HCT116 (cell line): ENCODE measurements at regions not wholly inside any gene's neighbourhood (a gene's known extent, or its start where the extent isn't known, plus 50 kb on each side); places are given as distances from the start of the nearest gene placed in this dataset.

Source experiments
- ELF1 ChIP-seq: IDR thresholded peaks from 2 replicates; pipeline ENCODE4 v1.6.1; 2012; ENCODE audit warnings: low read depth, borderline replicate concordance
- EZH2phosphoT487 ChIP-seq: fragments of 200-600 bp; IDR thresholded peaks from 2 replicates; pipeline ENCODE4 v1.6.1; 2018; ENCODE audit warnings: antibody characterized with exemption, borderline replicate concordance
- POLR2A ChIP-seq: IDR thresholded peaks from 2 replicates; pipeline ENCODE4 v1.7.0; 2011; ENCODE audit warnings: borderline replicate concordance; ENCODE audit not compliant: insufficient read depth, insufficient read length; ENCODE audit errors: extremely low read depth
- POLR2AphosphoS5 ChIP-seq: IDR thresholded peaks from 2 replicates; pipeline ENCODE4 v1.6.1; 2011; ENCODE audit warnings: mild to moderate bottlenecking, low read depth, low read length, moderate library complexity
- YY1 ChIP-seq: IDR thresholded peaks from 2 replicates; pipeline ENCODE4 v1.6.1; 2011; ENCODE audit warnings: low read length, low read depth, moderate library complexity, mild to moderate bottlenecking; ENCODE audit not compliant: insufficient replicate concordance; ENCODE audit errors: extremely low read depth
- TF ChIP-seq, protein P1 (sequence below): IDR thresholded peaks from 2 replicates; pipeline ENCODE4 v1.6.1; 2012
- TF ChIP-seq, protein P2 (sequence below): IDR thresholded peaks from 2 replicates; pipeline ENCODE4 v1.6.1; 2012; ENCODE audit warnings: low read depth
- TF ChIP-seq, protein P3 (sequence below), 3 experiments: fragments of 200-600 bp in 1 of 3; sonication (generic) in 1 of 3; IDR thresholded peaks in 2 of 3; conservative IDR thresholded peaks in 1 of 3; 2 replicates each; pipeline ENCODE4 v1.5.1; 2012 to 2017; ENCODE audit warnings: low read depth in 2 of 3, low read length in 2 of 3, antibody characterized with exemption in 1 of 3, borderline replicate concordance in 1 of 3, control low read depth in 1 of 3, mild to moderate bottlenecking in 1 of 3, mixed read lengths in 1 of 3, mixed run types in 1 of 3, moderate library complexity in 1 of 3; ENCODE audit not compliant: insufficient read depth in 1 of 3

DNA sequence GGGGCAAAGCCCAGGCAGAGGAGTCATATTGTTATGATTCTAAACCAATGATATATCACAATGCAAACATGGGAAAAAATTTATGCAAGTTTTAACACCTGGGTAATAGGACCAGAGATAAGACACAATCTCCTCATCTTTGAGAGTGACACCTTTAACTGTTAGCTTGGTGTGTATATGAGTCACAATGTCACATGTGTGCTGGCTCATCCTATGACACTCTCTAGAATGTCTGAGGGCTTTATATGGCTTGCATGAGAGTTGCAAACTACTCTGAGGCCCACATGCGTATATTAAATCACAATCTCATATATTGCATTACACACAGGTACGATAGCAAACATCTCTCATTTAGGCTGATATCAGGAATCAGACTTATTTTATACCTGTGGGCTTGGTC, 1055.4 kb upstream of the AMELY start:
- no peak for TF ChIP-seq EZH2phosphoT487
- TF ChIP-seq POLR2AphosphoS5, result no peak
- TF ChIP-seq, protein P1, sequence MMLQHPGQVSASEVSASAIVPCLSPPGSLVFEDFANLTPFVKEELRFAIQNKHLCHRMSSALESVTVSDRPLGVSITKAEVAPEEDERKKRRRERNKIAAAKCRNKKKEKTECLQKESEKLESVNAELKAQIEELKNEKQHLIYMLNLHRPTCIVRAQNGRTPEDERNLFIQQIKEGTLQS, result no peak
- TF ChIP-seq YY1, result no peak
- TF ChIP-seq ELF1, result no peak
- no peak for TF ChIP-seq POLR2A
- TF ChIP-seq, protein P2, sequence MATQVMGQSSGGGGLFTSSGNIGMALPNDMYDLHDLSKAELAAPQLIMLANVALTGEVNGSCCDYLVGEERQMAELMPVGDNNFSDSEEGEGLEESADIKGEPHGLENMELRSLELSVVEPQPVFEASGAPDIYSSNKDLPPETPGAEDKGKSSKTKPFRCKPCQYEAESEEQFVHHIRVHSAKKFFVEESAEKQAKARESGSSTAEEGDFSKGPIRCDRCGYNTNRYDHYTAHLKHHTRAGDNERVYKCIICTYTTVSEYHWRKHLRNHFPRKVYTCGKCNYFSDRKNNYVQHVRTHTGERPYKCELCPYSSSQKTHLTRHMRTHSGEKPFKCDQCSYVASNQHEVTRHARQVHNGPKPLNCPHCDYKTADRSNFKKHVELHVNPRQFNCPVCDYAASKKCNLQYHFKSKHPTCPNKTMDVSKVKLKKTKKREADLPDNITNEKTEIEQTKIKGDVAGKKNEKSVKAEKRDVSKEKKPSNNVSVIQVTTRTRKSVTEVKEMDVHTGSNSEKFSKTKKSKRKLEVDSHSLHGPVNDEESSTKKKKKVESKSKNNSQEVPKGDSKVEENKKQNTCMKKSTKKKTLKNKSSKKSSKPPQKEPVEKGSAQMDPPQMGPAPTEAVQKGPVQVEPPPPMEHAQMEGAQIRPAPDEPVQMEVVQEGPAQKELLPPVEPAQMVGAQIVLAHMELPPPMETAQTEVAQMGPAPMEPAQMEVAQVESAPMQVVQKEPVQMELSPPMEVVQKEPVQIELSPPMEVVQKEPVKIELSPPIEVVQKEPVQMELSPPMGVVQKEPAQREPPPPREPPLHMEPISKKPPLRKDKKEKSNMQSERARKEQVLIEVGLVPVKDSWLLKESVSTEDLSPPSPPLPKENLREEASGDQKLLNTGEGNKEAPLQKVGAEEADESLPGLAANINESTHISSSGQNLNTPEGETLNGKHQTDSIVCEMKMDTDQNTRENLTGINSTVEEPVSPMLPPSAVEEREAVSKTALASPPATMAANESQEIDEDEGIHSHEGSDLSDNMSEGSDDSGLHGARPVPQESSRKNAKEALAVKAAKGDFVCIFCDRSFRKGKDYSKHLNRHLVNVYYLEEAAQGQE, result no peak
- TF ChIP-seq, protein P3, sequence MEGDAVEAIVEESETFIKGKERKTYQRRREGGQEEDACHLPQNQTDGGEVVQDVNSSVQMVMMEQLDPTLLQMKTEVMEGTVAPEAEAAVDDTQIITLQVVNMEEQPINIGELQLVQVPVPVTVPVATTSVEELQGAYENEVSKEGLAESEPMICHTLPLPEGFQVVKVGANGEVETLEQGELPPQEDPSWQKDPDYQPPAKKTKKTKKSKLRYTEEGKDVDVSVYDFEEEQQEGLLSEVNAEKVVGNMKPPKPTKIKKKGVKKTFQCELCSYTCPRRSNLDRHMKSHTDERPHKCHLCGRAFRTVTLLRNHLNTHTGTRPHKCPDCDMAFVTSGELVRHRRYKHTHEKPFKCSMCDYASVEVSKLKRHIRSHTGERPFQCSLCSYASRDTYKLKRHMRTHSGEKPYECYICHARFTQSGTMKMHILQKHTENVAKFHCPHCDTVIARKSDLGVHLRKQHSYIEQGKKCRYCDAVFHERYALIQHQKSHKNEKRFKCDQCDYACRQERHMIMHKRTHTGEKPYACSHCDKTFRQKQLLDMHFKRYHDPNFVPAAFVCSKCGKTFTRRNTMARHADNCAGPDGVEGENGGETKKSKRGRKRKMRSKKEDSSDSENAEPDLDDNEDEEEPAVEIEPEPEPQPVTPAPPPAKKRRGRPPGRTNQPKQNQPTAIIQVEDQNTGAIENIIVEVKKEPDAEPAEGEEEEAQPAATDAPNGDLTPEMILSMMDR (IDR thresholded peaks at IDR 0.05 in 2 of 3, conservative IDR thresholded peaks at IDR 0.05 in 1 of 3; ENCODE audit: borderline replicate concordance in 1 of 3, insufficient read depth in 1 of 3, low read depth in 2 of 3, low read length in 2 of 3), result no peak
